ENCODE measurements at regions not wholly inside any gene's neighbourhood (a gene's known extent, or its start where the extent isn't known, plus 50 kb on each side); places are given as distances from the start of the nearest gene placed in this dataset.

DNA sequence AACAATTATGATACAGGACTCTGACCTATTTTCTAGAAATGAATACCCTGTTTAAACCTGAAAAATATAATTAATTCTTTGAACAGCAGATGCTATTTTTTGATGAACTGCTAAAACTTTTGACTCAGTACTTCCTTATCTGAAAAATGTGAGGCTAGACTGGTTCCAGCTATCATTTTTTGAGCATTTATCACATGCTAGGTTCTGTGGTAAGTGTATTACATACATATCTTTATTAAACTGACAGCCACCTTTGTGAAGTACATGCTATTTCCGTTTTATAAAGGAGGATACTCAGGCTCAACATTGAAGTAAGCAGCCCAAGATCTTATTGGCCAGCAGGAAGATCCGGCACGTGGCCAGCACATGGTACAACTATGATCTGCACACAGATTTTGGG, 459.8 kb upstream of the SEL1L start:
- no peak for TF ChIP-seq CTCF (IDR thresholded peaks at IDR 0.05; ENCODE audit: poor library complexity)
- no peak for TF ChIP-seq EZH2phosphoT487 (IDR thresholded peaks at IDR 0.05; ENCODE audit: low read depth, severe bottlenecking, unreplicated experiment)
- no peak for TF ChIP-seq EZH2 (IDR thresholded peaks at IDR 0.05; ENCODE audit: borderline replicate concordance)
